Right atrium auricular region (tissue), 2 donors: ENCODE measurements at regions not wholly inside any gene's neighbourhood (a gene's known extent, or its start where the extent isn't known, plus 50 kb on each side); places are given as distances from the start of the nearest gene placed in this dataset.

Experiments used
- DNase-seq: peaks from one replicate; pipeline ENCODE4 v3.0.0-alpha.2; 2019; ENCODE audit warnings: low spot score
- H3K27ac ChIP-seq, 2 donors: fragments of 200-600 bp; sonication (generic); 1 replicate in 1 of 2; 2 replicates in 1 of 2; pipeline ENCODE4 v1.5.1; 2016 to 2019
- H3K27me3 ChIP-seq, 2 donors: fragments of 200-600 bp; sonication (generic); one replicate each; pipeline versions ENCODE4 v1.5.1 to v1.6.0; 2017 to 2019
- H3K36me3 ChIP-seq: fragments of 200-600 bp; sonication (generic); one replicate; pipeline ENCODE4 v1.5.1; 2016
- H3K4me1 ChIP-seq, 2 donors: fragments of 200-600 bp; sonication (generic); one replicate each; pipeline versions ENCODE4 v1.5.1 to v1.6.0; 2017 to 2019
- H3K4me3 ChIP-seq, 2 donors: fragments of 200-600 bp; sonication (generic); 1 replicate in 1 of 2; 2 replicates in 1 of 2; pipeline ENCODE4 v1.5.1; 2017 to 2019; ENCODE audit warnings: mild to moderate bottlenecking in 1 of 2, moderate library complexity in 1 of 2
- H3K9me3 ChIP-seq, 2 donors: fragments of 200-600 bp; sonication (generic); one replicate each; pipeline ENCODE4 v1.5.1; 2019
- TF ChIP-seq, protein P1 (sequence below), 2 donors: fragments of 200-600 bp; sonication (generic); IDR thresholded peaks; one replicate each; pipeline ENCODE4 v1.5.1; 2019; ENCODE audit warnings: antibody characterized with exemption in 2 of 2

DNA sequence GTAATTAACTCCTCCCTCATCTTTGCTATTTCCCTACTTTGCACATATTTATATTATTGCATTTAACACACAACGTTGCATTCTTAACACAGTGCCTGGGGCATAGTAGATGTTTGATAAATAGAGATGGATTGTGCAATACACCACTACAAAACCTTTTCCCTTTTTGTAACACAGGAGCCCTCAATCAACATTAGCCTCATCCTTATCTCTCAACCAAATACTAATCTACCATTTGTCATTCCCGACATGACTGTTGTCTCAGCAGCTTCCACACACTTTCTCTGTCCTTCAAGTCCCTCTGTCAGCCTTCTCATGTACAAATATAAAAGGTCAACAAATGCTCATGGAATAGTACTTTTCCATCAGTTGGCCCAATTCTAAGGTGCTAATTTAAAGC lies 78.9 kb upstream of the KCNK2 start:
- Histone ChIP-seq H3K4me3 (no peak overlapping the region), H3K27me3 (no peaks in the 10 kb centered on the region)

DNA sequence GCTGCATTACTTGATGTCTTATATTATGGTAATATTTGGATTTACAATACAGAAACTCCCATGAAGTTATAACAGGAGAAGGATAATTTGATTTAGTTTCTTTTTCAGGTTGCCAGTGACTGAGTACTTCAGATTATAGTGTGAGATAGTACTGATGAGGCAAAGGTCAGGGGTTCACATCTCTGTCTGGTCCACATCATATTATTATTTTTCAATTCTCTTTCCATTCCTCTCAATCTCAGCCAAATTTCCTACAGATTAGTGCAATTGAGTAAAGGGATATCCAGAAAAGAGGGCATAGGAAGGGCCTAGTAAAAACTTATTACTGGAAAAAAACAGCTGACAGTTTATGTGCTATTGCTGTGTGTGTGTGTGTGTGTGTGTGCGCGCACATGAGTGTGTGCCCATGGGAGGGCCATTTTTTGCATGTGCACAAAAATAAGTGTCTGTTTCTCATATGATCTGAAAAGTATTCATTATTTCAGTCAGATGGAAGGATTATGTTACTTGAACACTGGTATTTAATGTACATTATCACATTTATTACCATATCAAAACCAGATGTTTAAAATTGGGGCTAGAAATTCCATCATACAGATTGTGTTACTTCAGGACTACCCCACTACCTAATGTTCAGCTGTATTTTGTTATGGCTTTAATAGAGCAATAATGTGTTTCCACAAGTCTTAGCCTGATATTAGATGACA lies 78.3 kb upstream of the KCNK2 start:
- DNase-seq, result no peak

More for the DNA sequence above, 78.9 kb upstream of the KCNK2 start:
- Histone ChIP-seq H3K36me3 (no peaks in the 10 kb centered on the region), H3K27ac (no peak overlapping the region), H3K9me3 (no peaks in the 10 kb centered on the region), H3K4me1 (no peaks in the 10 kb centered on the region)
- no peak for DNase-seq
- TF ChIP-seq, protein P1, sequence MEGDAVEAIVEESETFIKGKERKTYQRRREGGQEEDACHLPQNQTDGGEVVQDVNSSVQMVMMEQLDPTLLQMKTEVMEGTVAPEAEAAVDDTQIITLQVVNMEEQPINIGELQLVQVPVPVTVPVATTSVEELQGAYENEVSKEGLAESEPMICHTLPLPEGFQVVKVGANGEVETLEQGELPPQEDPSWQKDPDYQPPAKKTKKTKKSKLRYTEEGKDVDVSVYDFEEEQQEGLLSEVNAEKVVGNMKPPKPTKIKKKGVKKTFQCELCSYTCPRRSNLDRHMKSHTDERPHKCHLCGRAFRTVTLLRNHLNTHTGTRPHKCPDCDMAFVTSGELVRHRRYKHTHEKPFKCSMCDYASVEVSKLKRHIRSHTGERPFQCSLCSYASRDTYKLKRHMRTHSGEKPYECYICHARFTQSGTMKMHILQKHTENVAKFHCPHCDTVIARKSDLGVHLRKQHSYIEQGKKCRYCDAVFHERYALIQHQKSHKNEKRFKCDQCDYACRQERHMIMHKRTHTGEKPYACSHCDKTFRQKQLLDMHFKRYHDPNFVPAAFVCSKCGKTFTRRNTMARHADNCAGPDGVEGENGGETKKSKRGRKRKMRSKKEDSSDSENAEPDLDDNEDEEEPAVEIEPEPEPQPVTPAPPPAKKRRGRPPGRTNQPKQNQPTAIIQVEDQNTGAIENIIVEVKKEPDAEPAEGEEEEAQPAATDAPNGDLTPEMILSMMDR (IDR thresholded peaks at IDR 0.05), result no peak

DNA sequence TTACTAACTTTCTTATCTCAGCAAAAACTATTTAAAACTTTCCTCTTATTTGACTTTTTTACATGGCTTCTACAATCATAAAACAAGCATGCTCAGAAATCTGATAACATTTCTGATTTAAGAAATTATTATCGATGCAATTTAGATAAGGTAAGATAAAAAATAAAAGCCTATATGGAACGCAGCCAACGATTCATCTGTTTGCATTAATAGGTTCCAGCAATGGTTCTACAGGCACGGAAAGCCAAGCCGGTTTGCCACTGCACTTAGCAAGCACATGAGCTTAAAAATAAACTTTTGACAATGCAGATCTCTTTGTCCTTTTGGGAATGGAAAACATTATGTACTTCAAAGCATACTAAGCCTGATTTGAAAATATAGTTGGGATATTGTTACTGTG lies 77.5 kb upstream of the KCNK2 start:
- TF ChIP-seq, protein P1 (IDR thresholded peaks at IDR 0.05), result no peak
- H3K27me3 ChIP-seq, result no peaks in the 10 kb centered on the region
- no peak overlapping the region for H3K4me3 ChIP-seq
- H3K36me3 ChIP-seq, result no peaks in the 10 kb centered on the region
- no peak for DNase-seq
- H3K4me1 ChIP-seq, result no peaks in the 10 kb centered on the region
- no peaks in the 10 kb centered on the region for H3K9me3 ChIP-seq
- H3K27ac ChIP-seq, result no peak overlapping the region

More for the DNA sequence above, 78.3 kb upstream of the KCNK2 start:
- Histone ChIP-seq H3K4me1 (no peaks in the 10 kb centered on the region), H3K27ac (no peak overlapping the region), H3K9me3 (no peaks in the 10 kb centered on the region), H3K27me3 (no peaks in the 10 kb centered on the region), H3K36me3 (no peaks in the 10 kb centered on the region), H3K4me3 (no peak overlapping the region)
- TF ChIP-seq, protein P1 (IDR thresholded peaks at IDR 0.05), result no peak

DNA sequence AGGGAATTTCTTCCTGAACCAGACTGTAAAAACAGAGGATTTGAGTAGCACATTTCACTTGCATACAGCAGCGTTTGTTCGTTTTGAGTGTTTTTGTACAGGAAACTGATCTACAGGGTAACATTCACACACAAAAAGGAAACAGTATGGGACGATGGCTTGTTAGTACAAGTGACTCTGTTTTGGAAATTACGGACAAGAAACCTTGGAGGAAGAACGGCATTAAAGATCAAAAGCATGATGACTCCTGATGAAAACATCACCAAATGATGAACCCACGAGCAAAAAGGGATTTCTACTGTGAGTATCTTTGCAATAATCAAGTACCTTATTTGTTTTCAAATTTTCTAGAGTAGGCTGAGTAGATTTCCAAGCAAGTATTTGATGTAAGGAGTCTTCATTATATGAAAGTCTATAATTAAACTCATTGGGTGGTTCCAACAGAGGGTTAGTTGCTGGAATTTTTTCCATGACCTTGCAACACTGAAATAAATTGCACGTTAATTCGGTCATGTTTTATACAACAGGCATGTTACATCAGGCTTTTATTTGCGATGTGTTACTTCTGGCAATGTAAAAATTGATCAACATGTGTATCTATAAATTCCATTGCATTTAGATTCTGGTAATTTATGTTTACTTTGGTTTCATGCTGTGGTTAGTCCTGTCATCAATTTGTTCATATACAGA lies 76.7 kb upstream of the KCNK2 start:
- no peak overlapping the region for H3K27ac ChIP-seq
- H3K27me3 ChIP-seq, result no peaks in the 10 kb centered on the region
- TF ChIP-seq, protein P1 (IDR thresholded peaks at IDR 0.05), result no peak
- H3K36me3 ChIP-seq, result no peaks in the 10 kb centered on the region
- no peak for DNase-seq
- no peaks in the 10 kb centered on the region for H3K4me1 ChIP-seq
- no peaks in the 10 kb centered on the region for H3K9me3 ChIP-seq
- no peak overlapping the region for H3K4me3 ChIP-seq

DNA sequence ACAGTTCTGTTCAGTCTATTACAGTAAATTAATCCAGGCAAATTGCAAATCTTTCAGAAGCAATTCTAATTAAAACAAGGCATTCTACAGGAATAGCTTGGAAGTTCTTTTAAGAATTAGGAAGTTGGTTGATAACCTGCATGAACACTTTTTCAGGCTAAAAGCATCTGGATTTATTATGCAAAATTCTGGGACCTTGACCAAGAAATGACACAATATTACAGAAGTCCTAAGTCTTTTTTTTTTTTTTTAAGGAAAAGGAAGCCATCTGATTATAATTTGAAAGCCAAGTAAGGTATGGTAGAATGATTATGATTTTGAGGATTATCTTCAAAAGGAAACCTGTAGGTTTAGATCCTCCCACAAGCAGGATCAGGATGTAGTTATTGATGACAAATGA lies 74.7 kb upstream of the KCNK2 start:
- Histone ChIP-seq H3K36me3 (no peaks in the 10 kb centered on the region), H3K9me3 (no peaks in the 10 kb centered on the region), H3K4me1 (no peaks in the 10 kb centered on the region), H3K27ac (no peak overlapping the region), H3K4me3 (no peak overlapping the region), H3K27me3 (no peaks in the 10 kb centered on the region)
- DNase-seq, result no peak
- TF ChIP-seq, protein P1 (IDR thresholded peaks at IDR 0.05), result no peak
